ENCODE measurements at regions not wholly inside any gene's neighbourhood (a gene's known extent, or its start where the extent isn't known, plus 50 kb on each side); places are given as distances from the start of the nearest gene placed in this dataset.

DNA sequence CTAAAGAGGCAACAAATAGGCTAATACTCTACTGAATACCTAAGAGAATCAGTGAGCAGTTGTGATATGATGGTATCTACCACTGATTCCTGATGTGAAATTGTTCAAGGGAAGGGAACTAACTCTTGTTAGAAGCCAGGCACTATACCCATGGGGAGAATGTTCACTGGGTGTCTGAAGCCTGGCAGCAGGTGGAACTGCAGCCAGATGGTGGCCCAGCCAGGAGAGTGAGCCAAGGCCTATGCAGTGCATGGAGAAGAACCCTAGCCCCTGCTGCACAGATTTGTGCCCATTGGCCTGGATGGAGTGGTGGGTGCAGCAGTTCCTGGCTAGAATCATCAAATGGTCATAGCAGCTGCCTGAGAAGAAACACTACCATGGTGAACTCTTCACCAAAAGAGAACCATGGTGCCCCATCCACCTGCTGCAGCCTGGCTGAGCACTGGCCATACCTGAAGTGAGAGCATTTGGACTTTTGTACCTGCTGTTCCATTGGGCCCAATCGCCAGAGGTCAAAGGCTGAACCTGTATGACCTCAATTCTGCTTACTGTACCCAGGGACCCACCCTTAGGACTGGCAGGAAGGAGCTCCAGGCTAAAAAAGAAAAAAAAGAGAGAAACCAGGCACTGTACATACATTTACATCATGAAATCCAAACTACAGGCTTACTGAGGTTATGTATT is 118.8 kb upstream of the IVNS1ABP start:
- TF ChIP-seq POLR2AphosphoS5 (IDR thresholded peaks at IDR 0.05) (no peak), POLR2A (IDR thresholded peaks at IDR 0.05) (no peak)
